Skin of body (tissue), 1 donor: ENCODE measurements at regions not wholly inside any gene's neighbourhood (a gene's known extent, or its start where the extent isn't known, plus 50 kb on each side); places are given as distances from the start of the nearest gene placed in this dataset.
"Not testable (repeated sequence)": the region's sequence is repeated elsewhere in the genome, so short reads cannot be mapped to it uniquely, and the experiment has no call there.

Source experiments
- DNase-seq: peaks from one replicate; lab custom pipeline; 2025; lab: John Stamatoyannopoulos, UW

DNA sequence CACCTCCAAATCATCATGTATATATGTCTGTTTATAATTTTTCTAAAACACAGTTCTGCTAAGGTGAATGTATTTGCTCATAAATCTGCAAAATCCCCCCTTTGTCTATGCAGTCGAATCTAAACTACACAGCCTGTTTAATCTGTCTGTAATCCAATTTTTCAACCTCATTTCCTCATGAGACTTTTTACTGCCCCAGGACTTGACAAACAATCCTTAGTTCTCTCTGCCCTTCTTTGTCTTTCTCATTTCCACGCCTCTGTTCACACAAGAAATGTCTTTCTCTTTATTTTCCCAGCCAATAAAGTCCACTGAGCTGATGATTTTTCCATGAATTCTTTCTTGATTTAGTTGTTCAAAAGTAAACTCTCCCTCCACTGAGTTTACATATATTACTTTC, 1154.3 kb downstream of the FAM181B start:
- no peak for DNase-seq

DNA sequence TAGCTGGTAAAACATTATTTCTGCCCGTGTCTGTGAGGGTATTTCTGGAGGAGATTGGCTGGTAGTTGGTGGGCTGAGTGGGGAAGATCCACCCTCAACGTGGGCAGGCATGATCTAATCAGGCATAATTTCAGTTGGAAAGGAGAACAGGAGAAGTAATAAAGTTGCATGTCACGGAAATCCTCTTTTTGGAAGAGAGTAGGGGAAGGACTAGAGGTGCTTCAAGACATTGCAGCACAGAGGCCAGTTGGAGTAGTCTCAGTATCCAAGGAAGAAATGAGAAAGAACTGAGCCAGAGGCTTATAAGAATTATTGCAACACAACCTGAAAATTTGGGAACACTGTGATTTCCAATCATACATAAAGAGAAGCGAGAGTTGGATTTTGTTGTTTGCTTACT, 1155.1 kb downstream of the FAM181B start:
- no peak for DNase-seq

DNA sequence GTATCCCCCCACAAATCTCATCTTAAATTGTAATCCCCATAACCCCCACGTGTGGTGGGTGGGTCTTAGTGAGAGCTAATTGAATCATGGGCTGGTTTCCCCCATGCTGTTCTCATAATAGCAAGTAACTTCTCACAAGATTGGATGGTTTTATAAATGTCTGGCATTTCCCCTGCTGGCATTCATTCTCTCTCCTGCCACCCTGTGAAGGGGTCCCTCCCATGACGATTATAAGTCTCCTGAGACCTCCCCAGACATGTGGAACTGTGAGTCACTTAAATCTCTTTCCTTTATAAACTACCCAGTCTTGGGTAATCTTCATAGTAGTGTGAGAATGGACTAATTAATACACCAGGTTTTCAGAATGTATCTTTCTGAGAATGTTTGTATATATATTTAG, 1159.4 kb downstream of the FAM181B start:
- no peak for DNase-seq

DNA sequence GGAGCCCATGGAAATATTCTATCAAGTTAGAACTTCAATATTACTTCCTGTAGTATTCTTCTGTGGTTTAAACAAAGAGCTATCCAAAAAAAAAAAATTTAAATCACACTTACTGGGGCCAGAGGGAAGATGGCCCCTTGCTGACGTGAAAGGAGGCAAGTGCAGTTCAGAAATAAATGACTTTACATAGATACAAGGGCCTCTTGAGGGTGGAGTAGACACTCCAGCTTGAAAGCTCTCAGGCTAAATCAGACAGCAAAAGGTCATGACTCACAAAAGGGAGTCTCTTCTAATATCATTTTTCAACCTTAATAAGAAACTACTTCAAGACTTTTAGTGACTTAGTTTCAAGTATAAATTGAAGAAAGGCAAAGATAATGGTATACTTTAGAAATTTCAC, 1160.3 kb downstream of the FAM181B start:
- no peak for DNase-seq

DNA sequence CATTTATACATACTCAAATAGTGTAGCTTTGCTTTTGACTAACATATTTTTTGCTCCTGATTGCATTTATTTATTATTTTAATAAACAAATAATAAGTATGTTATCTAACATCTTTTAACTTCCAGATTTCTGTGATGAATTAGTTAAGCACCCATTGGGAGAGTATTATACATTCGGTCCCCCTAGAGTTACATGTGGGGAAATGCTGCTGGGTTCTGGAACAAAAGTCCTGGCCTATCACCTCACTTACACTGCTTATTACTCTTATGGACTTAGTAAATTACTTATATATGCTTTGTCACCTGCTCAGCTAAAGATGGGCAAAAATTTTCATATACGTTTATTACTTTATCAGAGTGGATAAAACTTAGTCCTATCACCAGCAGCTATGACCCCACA, 1163.0 kb downstream of the FAM181B start:
- no peak for DNase-seq

DNA sequence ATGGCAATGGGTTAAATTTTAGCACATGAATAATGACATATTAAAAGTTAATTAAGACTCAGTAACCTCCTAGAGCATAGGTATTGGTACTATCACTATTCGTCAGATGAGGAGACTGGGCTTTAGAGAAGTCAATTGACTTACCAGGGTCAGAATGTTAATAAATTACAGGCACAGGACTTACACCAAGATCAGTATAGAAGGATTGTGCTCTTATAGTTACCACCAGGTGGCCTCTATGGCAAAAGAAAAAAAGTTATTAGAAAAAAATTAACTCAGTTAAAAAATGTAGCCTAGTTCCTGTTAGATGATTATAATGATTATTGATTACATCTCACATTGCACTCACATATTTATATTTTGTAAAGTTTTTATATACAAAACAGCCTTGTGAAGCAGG, 1163.7 kb downstream of the FAM181B start:
- no peak for DNase-seq

DNA sequence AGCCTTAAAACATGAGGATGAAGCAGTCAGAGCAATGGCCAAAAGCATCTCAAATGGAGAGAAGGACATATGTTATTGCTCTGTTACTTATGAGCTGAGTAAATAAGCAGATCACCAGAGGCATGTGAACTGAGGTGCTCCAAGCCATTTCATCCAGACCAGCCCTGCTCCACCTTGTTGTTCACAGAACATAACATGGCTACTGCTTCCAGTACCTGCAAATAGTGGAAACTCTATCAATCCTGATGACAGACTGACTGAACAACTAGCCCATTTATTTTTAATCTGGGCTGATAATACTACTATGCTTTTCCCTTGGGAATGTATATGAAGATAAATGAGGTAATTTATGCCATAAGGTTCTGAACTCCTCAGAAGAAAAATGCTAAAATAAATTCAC, 1164.7 kb downstream of the FAM181B start:
- DNase-seq = no peak

DNA sequence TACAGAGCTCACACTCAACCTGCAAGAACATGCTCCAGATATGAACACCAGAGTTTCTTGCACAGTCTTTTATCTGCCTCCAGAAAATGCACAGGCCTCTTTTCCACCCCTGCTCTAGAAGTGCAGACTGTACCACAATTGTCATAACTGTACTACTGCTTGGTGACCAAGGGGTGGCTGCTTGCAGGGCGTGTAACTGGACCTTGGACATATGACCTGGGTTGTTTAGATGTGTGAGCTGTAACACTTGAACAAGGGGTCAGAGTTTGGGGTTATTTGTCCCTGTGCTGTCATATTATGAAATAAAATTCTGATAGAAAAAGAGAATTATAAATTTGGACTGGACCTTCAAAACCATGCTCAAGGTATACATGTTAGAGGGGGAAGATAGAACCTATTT, 1185.5 kb downstream of the FAM181B start:
- no peak for DNase-seq

DNA sequence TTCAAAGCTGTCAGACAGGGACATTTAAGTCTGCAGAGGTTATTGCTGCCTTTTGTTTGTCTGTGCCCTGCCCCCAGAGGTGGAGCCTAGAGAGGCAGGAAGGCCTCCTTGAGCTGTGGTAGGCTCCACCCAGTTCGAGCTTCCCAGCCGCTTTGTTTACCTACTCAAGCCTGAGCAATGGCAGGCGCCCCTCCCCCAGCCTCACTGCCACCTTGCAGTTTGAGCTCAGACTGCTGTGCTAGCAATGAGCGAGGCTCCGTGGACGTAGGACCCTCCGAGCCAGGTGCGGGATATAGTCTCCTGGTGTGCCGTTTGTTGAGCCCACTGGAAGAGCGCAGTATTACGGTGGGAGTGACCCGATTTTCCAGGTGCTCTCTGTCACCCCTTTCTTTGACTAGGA, 1193.9 kb downstream of the FAM181B start:
- not testable (repeated sequence) for DNase-seq

DNA sequence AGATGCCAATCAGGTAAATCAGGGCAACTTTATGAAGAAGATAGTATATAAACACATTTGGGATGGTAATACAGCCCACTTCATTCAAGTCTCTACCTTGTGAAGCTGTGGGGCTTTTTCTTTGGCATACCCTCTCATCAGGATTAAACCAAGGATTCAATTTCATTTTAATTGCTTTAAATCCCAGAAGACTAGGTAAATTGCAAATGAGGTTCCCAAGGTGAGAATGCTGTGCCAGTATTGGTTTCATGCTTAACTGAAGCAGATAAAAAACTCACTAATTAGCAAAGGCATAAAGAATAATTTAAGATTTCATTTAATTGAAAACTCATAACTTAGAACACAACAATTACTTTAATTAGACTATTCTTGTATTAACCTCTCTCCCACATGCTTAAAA, 1218.1 kb downstream of the FAM181B start:
- no peak for DNase-seq

DNA sequence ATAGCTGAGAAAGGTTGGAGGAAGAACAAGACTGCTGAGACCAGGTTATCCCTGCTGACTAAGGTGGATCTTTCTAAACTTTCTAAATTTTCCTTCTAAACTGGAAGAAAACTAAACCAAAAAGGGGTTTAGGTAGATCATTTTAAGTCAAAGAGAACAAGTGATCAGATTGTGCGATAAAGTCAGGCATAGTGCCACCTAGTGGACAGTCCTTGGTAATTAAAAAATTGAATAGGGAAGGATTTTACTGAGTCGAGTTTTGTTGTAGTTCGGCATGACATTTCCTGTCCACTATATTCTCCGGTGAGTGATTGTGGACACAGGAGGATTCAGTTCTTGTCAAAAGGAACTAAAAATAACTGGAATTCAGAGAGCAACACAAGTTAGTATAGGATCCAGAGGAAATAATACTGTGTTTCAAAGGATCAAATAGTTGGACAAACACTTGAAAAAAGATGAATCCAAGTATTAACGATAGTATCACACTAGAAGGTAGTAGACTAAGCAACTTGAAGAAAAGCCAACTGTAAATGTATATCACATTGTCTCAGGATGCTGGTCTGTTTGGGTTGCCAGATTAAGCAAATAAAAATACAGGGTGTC, 1236.4 kb downstream of the FAM181B start:
- DNase-seq = no peak

DNA sequence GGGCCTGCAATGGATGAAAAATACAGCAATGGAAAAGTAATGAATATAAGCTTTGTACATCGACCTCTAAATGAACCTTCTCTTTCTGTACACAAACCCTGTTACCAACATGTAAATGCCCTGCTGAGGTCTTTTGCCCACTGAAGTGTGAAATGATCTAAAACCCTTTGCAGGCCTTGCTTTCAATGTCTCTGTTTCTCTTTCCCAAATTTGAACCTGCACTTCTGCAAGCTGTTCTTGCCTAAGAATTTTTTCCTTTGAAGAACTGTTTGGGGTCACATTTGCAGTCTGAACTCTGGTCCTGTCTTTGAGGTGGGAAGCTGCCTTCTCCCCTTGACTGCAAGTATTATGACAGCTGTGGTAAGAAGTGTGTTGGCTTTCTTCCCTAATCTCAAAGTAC, 1237.1 kb downstream of the FAM181B start:
- DNase-seq = no peak

DNA sequence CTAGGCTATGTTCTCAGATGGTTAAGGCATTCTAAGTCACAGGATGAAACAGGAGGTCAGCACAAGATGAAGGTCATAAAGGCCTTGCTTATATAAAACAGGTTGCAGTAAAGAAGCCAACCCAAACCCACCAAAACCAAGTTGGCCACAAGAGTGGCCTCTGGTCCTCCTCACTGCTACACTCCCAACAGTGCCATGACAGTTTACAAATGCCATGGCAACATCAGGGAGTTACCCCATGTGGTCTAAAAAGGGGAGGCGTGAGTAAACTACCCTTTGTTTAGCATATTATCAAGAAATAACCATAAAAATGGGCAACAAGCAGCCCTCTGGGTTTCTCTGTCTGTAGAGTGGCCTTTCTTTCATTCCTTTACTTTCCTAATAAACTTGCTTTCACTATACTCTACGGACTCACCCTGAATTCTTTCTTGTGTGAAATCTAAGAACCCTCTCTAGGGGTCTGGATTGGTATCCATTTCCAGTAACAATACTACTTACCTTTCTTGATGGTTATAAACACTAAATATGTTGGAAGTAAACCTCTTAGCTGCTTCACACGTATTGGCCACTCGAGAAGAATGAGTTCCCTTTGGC, 1237.9 kb downstream of the FAM181B start:
- DNase-seq = no peak

DNA sequence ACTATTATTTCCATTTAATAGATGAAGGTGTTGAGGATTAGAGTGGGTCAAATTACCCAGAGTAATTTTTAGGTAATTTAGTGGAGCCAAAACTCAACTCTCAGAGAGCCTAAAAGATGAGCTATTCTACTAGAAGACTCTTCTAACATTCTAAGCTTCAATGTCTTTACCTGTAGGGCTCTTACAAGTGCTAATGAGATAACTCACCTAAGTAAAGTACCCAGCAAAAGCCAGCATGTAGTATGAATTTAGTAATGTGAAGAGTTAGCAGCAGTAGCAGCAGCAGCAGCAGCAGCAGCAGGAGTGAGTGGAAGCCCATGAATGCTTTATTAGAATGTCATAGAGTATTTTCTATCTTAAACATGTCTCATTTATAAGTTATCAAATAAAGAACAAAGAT, 1239.2 kb downstream of the FAM181B start:
- DNase-seq = no peak

DNA sequence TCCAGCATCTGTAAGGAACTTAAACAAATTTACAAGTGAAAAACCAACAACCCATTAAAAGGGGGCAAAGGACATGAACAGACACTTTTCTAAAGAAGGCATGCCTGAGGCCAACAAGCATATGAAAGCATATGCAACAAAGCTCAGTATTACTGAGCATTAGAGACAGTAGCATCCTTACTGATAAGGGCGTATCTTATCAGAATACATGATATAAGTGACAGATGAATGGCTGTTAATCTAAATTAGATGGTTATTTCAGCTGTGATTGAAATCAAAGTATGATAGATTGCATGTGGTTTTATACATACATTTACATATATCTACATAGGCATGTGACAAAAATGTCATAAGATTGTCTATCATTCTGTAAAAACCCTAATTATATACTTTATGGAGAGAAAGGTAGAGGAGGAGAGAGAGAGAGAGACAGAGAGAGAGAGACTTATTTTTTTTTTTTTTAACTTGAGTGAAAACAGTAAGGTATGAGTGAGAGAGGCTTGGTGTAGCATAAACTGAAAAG, 1240.7 kb downstream of the FAM181B start:
- DNase-seq = no peak

DNA sequence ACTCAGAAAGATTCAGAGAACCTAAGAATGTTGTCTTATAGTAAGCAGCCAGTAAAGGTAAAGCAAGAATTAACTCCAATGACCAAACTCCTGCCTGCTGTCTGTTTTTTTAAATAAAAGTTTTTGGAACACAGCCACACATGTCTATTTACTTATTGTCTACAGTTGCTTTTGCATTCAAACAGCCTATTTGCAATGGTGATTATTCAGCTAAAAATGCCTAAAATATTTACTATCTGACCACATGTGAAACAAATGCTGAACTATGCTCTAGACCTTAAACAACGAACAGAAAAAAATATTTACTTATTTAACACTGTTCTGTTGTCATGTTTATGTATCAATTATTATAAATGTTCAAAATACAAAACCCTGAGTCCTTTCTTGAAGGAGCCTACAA, 1246.6 kb downstream of the FAM181B start:
- no peak for DNase-seq

DNA sequence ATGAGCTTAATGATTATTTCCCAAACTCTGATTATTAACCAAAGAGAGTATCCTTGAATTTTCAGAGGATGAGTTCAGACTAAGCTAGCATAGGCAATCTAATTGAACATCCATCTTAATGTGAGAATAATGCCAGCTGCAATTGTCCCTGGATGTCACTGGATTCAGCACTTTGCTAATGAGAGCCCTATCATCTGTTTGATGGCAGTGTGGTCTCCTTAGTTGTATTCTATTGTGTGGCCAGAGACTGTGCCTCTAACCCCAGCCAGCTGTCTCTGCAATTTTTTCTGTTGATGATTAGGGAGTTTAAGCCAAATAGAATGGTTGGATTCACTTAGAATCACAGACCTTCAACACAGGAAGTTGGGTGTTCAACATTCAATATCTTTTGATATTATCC, 1249.5 kb downstream of the FAM181B start:
- DNase-seq = no peak

DNA sequence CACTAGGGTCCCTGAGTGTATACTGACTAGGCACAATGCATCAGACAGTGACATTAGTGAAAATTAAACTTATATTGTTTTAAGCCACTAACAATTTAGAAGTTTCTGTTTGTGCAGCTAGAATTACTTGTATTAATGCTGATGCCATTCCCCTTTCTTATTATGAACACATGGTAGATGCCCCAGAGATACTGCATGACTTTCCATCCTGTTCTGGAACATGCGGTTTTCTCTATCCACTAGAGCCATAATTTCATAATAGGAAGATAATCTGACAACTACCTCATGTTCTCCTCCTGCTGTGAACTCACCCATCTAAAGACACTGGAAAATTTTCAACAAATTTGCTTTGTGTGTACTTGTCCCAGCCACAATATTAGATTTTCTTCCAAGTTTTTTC, 1256.4 kb downstream of the FAM181B start:
- DNase-seq = no peak

DNA sequence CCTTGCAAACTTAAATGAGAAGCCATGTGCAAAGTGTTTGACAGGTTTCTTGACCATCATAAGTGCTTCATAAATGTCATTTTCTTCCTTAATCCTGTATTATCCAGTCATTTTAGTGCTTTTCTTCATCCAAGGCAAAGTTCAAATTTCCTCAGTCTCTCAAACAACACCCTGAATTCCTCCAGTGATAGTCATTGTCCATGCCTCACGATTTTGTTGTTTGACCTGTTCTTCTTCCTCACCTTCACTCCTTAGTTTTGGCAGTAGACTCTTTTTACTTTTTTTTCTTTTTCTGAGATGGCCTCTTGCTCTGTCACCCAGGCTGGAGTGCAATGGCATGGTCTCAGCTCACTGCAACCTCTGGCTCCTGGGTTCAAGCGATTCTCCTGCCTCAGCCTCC, 1257.3 kb downstream of the FAM181B start:
- no peak for DNase-seq

DNA sequence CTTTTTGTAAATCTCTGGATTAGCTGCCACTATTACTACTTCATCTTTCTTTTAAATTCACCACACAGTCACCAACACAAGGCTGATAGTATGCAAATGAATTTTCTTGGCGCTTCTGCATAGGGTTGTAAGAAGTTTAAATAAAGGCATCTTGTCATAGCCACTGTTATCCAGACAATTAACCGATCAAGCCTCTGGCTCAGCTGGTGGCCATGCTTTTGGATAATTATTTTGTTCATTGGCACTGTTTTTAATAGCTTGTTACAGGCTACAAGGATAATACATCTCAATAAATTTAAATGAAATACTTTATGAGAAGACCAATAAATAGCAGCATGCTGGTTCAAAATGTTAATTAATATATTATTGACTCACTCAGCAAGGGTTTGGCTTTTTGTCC, 1261.0 kb downstream of the FAM181B start:
- DNase-seq = no peak

DNA sequence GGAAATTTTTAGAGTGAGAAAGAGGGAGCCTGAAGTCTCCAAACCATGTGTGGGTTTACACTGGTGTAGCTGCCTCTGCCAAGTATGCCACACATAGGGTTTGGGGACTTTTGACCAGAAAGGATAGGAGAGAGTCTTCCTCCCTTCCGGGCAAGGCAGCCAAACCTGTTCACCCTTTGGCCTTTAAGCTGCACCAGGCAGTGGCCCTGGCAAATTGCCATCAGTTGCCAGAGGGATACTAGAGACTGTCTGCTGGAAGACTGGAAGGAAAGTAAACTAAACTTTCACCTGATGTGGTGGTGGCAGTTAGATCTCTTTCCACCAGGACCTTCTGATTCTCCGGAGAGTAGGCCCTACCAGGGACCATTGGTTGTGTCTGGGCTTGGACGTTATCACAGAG, 1263.2 kb downstream of the FAM181B start:
- no peak for DNase-seq

DNA sequence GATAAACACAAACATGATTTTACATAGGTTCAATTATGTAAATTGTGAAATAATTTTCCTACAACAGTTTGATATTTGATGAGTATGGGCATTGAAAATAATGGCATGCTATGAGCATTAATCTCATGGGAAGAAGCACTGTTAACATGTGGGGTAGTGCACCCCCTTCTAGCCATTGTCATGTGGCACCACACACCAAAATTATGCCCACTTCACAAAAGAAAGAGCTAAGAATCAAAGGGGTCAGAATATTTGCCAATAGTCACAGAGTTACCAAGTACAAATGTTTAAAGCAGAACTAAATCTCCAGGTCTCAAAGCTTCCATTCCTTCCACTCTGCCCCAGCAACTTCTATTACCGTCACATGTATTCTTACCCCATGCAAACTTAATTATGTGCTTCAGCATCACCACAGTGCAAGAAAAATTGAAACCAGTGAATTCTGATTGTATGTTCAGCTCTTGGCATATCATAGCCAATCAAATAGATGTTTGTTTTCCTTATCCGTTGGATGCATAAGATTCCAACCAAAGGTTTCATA, 1273.8 kb downstream of the FAM181B start:
- no peak for DNase-seq

DNA sequence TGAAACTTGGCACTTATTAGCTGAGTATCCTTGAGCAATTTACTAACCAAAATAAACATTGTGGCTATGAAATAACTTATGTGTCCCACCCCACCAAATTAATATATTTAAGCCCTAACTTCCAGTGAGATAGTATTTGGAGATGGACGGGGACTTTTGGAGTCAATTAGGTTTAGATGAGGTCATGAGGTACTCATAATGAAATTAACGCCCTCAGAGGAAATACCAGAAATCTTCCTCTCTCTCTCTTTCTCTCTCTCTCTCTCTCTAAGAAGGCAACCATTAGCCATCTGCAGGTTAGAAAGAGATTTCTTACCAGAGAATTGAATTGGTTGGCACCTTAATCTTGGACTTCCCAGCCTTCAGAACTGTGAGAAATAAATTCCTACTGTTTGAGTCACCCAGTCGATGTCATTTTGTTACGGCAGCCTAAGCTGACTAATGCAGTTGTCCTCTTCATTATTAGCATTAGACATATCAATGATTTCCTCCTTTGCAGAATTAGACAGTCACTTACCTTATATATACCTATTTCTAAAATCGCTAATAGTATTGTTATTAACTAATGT, 1284.0 kb downstream of the FAM181B start:
- no peak for DNase-seq
